ENCODE measurements at regions not wholly inside any gene's neighbourhood (a gene's known extent, or its start where the extent isn't known, plus 50 kb on each side); places are given as distances from the start of the nearest gene placed in this dataset.
A peak's percentile ranks its signal among the peaks of the same experiment; 100 is the strongest.

DNA sequence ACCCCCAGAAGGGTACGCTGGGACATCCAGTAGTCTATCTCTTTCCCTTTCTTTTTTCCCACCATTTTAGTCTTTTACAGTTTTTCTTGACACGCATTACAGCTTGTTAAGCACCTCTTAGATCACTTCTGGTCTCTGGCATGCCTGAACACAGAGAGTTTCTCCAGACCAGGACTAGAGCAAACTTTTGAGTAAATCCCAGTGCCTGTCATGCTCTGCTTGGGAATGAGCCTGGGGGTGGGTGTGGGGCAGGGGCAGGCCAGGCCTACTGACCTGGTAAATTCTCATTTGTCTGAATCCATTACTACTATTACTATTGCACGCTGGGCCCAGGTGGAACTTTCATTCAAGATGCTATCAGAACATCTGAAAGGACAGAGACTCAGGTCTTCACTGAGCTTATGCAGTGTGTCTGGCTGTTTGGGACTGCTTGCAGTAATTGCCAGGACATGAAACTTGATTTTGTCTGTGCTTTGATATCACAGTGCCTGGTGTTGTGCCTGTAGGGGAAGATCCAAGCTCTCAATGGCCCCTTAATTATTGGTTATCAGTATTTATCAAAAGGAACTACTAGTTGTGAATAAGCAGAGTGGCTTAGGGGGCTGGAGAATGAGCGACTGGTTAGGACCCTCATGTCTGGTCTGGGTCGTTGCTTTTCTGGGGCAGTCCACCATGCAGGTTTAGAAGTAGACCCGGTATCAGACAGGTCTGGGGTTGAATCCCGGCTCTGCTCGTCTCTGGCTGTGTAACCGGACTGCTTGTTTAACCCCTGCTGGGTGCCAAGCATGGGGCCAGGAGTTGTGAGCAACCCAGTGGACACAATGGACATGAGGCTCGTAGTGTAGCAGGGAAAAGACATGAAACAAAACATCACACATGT is 196.1 kb upstream of the TLE3 start:
- no peak for DNase-seq

DNA sequence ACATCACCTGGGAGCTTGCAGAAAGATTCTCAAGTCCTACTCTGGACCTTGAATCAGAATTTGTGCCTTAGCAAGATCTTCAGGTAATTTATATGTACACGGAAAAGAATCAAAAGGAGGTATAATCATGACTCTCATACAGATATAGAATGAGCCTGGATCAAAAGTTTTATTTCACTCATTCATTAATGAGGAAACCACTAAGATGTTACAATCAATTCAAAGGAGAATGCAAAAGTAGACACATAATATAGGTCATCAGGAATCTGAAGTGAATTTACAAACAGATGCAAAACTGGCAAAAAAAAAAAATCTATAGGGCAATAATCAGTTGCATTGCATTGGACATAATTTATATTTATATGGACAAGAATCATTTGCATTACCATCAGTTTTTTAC is 195.4 kb upstream of the TLE3 start:
- no peak for DNase-seq

DNA sequence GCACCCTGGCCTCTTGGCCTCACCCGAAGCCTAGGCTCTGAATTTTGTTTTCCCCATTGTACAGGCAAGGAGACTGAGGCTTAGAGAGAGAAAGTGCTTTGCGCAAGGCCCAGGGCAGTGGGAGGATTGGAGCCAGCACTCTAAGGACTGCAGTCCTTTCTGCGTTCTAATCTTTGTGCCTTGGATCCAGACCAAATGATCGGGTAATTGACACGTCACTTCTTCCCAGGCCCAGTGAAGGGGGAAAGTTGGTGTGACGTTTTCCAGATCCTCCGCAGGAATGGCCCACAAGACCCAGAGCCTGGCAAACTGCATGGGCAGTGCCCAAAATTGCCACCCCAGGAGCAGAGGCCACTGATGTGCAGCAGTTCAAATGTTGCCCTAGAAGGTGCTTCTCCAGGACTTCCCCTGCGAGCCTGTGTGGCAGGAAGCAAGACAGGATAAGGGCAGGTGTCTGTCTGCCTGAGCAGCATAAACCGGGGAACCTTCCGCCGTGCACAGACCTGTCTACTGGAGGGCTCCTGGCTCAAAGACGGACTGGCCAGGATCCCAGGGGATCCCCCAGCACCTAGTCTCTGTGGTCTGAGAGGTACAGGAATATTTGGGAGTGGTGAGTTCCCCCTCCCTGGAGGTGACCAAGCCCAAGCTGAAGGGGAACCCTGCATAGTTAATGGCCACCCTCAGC is 194.5 kb upstream of the TLE3 start:
- DNase-seq: no peak

DNA sequence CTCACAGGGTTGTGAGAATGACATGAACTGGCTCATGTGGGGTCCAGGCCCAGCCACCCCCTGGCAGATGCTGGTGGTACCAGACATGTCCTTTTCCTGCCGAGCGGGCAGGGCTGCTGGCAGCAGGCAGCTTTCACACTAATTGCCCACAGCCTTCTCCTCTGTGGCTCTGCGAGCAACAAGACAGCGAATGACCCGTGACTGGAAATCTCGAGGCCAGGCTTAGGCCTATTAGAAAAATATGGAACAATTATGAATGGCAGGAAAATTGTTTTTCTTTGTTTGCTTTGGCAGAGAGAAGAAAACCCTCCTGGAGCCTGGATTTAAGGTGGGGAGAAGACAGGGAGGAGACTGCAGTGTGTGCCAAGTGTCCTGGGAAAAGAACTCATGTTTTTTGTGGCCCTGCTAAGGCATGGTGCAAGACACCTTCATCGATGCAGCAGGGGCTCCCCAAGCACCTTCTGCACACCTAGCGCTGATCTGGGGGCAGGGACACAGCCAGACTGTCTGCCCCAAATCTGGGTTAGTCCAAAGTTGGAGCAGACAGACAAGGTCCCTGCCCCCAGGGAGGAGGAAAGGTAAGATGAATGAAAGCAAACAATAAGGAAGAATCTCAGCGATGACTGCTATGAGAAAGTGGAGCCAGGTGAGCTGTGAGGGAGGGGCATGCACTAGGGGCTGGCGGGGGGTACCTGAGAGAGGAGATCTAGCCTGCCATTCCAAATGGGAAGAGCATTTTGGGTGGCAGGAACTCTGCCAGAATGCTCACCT is 193.8 kb upstream of the TLE3 start:
- DNase-seq: no peak

DNA sequence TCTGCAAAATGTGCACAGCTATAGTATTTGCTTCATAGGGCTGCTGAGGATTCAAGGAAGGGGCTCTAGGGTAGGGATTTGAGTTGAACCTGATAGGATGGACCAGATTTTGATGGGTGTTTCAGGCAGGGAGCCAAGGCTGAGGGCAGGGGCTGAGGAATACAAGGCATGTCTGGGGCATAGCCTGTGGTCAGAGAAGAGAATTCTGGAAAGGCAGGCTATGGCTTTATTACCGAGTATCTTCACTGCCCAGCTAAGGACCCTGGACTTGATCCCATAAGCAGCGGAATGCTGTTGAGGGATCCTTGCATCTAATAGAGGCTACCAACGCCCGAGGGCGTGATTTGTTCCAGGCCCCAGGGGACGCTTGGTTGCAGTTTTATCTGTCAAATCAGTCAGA is 193.0 kb upstream of the TLE3 start:
- DNase-seq: no peak

DNA sequence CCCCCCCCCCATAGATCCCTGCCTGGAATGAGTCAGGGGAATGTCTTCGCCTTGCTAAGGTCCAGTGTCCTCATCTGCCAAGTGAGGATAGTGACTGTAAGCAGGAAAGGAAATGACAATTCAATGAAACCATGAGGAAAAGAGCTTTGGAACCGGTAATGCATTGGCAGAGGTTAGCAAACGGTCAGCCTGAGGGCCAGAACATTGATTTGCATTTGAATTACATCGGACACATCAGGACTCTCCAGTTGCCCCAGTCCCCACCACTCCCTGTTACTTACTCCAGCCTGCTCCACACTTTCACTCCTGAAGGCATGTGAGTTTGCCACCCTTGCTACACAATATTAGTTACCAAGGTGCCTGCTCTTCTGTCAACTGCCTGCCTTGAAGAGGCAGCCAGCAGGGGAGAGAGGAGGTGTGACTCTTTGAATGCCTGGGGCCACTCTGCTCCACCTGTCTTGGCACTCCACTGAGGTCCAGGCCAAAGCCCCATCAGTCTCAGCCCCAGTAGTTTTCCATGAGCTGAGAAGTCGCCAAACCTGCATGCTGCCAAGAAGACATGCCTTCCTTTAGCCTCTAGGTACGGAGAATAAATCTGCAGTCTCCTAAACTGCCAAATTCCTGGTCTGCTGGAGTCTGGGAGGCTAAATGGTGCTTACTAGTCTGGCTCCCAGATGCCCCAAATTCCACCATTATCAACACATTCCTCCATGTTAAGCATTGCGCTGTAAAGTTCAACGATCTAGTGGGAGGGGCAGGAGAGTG is 191.7 kb upstream of the TLE3 start:
- DNase-seq: peak; percentile 50

DNA sequence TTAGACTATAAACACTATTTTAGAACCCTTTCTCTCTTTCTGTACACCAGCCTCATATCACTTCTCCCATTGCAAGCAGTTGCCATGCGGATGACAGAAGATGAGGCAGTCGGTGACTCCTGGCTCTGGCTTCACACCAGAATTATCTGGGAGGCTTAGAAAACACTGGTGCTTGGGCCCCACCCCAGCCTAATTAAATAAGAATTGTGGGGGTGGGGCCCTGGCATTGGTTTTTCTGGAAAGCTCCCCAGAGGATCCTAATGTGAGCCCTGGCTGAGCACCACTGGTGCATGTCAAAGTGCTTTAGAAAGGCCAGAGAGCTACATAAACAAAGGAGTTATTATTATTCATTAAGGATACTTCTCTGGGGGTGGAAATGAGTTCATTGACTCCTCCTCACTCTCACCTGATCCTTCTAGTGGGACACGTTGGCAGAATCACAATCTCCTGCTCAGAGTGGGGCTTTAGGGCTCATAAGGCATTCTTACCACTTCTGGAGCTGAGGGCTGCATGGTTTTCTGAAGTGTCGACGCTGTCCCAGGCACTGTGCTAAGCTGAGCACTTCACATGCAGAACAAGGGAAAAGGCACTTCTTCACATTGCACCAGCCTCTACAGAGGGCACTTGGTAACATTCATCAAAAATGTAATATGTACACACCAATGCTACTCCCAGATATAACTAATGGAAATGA is 188.5 kb upstream of the TLE3 start:
- no peak for DNase-seq

DNA sequence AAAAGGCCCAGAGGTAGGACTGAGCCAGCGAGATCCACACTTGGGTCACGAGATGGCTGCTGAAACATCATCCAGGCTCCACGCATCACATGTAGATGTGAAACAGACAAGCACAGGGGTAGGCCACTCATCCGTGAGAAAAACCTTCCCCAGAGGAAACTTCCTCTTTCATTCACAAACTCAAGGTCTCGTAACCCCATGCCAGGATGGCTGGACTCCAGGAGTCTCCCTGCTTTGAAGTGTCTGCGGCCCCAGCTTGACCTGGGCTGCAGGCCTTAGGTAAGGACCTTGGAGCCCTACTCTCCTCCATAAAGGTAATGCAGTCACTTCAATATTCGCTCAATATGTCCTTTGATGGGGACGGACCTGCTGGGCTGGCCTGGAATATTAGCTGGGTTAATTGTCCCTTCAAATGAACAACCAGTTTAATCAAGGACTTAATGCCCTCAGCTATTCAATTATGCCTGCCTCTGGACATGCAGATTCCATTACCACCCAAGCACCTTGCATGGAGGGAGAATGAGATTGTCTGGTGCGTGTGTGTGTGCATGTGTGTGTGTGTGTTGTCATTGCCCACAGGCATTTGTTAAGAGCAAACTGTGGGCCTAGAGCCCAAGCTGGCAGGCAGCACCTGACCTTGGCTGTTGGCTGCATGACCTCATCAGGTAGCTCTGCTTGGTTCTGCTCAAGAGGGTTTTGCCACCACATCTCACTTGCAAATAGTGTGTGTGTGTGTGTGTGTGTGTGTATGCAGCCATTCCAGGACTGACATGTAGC is 186.9 kb upstream of the TLE3 start:
- DNase-seq: no peak

DNA sequence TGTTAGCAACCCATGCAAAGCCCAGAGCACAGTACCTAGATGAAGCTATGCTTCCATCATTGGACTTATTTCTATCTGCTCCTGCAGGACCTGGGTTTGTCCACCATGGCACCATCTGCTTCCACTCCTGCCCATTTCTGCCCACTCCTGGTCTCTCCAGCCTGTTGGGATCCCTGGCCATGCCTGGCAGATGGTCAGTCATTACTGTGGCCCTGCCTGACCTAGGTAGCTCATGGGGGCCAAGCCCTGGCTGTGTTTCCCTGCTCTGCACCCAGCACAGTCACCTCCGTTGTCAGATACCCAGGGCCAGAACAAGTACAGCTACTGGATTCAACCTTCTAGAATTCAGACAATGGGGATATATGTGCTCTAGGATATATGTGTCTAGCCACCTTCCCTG is 185.8 kb upstream of the TLE3 start:
- DNase-seq: no peak

DNA sequence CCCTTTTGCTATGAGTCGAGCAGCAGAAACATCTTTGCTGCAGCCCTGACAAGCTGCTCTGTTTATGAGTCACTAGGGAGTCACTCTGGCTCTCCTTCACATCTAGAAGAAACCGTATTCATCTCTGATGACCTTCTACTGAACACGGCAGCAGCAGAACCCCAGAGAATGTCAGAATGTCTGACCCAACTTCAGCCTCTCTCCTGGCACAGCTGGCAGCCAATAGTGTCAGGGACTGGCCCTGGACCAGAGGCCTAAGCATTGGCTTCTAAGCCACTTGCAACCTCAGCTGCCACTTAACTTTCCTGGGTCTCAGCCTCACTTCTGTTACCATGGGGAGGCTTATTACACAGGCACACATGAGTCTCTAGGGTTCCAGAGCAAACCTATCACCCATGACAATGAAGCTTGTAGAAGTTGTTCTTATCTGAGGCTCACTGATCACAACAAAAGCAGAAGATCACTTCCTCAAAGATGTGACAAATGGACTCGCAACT is 184.1 kb upstream of the TLE3 start:
- peak; percentile 52 for DNase-seq

DNA sequence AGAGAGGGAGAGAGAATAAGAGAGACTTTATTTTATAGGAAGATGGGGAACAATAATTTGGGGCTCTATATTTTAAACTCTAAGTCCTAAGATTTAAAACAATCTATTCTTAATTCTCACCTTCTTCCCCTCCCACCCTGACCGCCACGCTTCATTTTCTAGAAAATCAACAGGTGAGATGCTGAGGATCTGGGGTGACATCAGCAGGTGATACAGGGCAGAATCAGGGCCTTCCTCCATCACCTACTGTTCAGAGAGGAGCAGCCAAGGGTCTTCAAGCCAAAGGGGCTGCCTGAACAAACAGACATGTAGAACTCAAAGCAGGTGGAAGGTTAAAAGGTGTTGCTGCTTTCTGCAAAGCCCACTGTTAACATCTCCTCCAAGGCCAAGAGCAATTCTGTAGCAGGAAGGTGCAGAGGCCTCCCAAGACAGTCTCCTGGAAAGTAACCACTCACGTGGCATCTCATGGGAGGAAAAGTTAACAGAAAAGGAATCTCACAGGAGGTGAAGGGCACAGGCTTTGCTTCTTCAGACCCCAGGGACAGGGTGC is 183.6 kb upstream of the TLE3 start:
- no peak for DNase-seq

DNA sequence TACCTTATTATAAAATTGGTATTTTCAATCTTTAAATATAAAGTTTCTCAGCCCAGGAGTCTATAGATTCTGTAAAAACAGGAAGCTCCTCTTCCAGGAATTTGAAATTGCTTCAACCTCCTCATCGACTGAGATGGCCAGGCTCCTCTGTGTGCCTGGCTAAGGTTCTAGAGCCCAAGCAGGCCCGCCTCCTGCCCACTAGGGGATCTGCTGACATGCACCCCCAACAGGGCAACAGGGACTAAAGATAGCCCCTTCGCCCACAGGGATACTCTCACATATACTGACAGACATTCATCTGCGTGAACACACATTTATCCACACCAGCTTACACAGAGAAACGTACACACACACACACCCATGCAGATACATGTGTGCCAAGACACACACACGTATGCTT is 183.1 kb upstream of the TLE3 start:
- DNase-seq: no peak

DNA sequence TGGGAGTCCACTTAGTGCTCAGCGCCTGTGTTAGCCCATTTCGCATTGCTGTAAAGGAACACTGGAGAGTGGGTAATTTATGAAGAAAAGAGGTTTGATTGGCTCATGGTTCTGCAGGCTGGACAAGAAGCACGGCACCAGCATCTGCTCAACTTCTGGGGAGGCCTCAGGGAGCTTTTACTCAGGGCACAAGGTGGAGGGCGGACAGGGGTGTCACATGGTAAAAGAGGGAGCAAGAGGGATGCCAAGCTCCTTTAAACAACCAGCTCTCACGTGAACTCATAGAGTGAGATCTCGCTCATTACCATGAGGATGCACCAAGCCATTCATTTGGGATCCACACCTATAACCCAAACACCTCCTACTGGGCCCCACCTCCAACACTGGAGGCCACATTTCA is 181.4 kb upstream of the TLE3 start:
- DNase-seq: no peak

DNA sequence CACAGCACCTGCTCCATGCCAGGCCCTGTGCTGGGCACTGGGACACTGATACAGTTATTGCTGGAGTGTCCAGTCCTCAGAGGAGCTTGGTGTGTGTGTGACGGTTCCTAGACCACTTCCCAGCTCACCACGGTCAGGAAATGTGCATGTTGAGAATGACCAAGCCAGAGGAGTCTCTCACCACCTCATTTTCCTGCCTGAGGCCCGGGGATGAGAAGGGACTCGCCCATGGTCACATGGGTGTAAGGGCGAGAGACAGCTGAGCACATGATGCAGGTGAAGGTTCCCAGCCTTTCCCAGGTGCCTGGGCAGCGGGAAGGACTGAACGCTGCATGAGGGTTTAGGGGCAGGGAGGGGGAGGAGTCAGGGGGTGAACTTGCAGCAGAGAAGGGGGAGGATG is 180.9 kb upstream of the TLE3 start:
- no peak for DNase-seq

DNA sequence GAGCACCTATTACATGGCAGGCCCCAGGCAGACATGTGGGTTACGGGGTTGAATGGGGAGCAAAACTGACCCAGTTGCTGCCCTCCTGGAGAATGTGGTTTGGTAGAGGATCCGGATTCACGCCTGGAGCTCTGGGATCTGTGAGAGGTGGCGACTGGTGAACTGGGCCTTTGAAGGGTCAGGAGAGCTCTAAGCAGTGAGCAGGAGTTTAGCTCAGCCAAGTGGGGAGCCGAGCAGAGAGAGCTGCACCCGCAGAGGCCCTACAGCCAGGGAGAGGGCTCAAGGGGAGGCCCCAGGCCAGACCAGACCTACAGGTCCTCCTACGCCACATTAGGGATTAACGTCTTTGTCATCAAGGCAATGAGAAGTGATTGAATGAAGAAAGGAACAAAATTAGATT is 179.8 kb upstream of the TLE3 start:
- no peak for DNase-seq

DNA sequence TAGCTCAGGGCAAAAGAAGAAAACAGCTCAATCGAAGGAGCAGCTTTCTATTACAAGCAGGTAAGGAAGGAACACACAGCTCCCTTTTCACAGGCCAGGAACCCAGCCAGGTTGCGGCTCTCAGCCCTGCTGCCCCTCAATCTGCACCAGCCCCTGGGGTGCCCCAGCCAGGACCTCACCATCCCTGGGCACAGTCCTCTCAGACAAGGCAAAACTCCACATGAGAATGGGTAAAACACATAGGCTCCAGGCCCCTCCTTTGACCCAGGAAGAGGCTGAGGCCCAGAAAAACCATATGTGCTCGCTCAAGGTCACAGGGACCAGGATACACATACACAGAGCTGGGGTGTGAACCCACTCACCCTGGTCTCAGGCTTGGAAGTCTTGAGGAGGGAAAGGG is 178.7 kb upstream of the TLE3 start:
- DNase-seq: no peak

DNA sequence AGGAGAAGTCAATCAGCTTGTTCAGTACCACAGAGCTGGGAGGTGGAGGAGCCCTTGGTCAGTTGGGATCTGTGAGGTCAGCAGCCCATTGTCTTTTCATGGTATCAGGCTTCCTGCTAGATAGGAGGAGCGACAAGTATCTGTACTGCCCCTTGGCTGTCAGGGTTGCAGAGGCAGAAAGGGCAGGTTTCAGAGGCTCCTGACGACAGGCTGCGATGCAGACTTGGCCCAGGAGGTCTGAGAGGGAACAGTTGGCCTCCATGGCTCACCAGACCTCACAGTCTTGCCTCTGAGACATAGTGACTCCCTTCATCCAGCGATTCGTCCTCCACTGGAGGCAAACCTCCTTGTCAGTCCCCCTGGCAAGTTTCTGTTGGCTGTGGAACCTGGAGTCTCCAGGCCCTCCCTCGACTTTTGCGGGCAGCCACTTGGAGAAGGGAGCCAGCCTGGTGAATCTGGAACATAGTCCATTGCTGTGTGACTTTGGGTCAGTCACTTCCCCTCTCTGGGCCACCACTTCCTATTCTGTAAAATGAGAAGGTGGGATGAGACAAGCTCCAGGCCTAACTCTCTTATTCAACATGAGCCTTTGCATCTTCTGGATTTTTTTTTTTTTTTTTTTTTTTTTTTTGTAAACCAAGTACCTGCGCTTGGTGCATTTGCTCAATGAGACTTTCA is 177.9 kb upstream of the TLE3 start:
- no peak for DNase-seq

DNA sequence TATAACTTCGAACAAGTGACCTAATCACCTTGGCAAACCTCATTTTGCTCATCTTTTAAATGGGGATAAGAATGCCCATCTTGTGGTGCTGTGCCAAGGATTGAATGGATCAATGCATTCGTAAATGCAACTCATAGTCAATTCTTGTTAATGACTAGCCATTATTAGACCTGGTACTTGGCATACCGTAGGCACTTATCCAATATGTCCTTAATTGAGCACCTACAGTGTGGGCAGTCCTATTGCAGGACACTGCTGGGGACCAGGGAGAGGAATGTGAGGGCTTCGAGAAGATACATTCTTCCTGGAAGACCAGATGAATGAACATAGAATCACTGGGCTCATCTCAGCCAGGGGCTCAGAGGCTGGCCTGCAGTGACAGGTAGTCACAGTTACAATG is 177.2 kb upstream of the TLE3 start:
- DNase-seq: no peak

DNA sequence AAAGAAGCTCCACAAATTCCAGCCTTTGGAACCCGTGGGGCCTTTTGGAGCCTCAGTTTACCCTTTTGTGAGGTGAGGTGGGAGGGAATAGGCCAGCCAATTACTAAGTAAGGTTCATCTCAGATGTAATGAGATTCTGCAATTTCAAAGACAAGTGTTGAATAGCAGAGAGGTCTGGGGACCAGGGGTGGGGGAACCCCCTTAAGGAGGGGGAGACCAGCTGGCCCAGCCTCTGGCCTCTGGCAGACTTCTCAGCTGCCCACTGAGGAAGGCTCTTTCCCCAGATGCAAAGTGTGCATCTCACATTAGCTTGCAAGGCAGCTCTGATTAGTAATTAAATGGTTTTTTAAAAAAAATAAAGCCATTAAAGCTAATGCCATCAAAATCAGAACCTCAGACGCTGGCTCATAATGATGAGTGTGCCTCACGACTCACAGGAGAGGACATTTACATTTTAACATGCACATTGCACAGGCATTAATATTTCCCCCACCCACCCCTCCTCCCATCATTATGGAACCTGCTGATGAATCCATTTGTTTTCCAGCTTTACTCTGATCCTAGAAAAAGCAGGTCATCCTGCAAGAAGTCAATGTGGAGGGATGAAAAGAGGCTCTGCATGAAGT is 176.7 kb upstream of the TLE3 start:
- no peak for DNase-seq

DNA sequence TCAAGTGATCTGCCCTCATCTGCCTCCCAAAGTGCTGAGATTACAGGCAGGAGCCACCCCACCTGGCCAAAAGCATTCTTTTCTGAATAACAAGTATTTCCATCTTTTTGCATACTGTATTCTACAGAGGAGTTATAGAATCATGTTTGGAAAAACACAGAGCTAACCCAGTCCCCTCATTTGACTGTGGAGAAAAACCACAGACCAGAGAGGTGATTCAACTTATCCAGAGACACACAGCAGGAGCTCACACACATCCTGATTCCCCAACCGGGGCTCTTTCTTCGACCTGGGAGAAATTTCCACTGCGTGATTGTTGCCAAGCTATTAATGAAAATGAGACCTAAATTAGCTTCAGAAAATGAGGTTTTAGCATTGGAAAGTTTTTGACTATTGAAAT is 176.1 kb upstream of the TLE3 start:
- DNase-seq: no peak

All from fibroblast of skin of scalp (primary cell).